Thyroid gland (tissue), 4 donors: ENCODE measurements at regions not wholly inside any gene's neighbourhood (a gene's known extent, or its start where the extent isn't known, plus 50 kb on each side); places are given as distances from the start of the nearest gene placed in this dataset.

ENCODE experiments used
- CTCF ChIP-seq, 6 experiments: fragments of 200-600 bp in 3 of 6; fragments of 450-650 bp in 3 of 6; sonication (generic) in 3 of 6; IDR thresholded peaks; one replicate each; pipeline ENCODE4 v1.5.1; 2016 to 2019; ENCODE audit warnings: antibody characterized with exemption in 6 of 6, mild to moderate bottlenecking in 2 of 6, inconsistent platforms in 1 of 6, moderate library complexity in 1 of 6
- POLR2A ChIP-seq, 2 donors: fragments of 450-650 bp; IDR thresholded peaks; one replicate each; pipeline ENCODE4 v1.6.1; 2017; ENCODE audit warnings: antibody characterized with exemption in 2 of 2, mild to moderate bottlenecking in 2 of 2, moderate library complexity in 1 of 2

- no peak for TF ChIP-seq CTCF (IDR thresholded peaks at IDR 0.05)
- no peak for TF ChIP-seq POLR2A (IDR thresholded peaks at IDR 0.05)
Measured at GRCh38 chr5:101894985-101895384, 401.1 kb downstream of the SLCO4C1 start.
